ENCODE measurements at regions not wholly inside any gene's neighbourhood (a gene's known extent, or its start where the extent isn't known, plus 50 kb on each side); places are given as distances from the start of the nearest gene placed in this dataset.

GRCh38 chr2:14239605-14240004 lies 392.9 kb upstream of the LRATD1 start (continued):
- TF ChIP-seq RNF2 (IDR thresholded peaks at IDR 0.05; ENCODE audit: borderline replicate concordance, low read depth) (no peak), FOSL2 (IDR thresholded peaks at IDR 0.05) (no peak), FOSL2 (CRISPR knock-in tag; IDR thresholded peaks at IDR 0.05) (no peak)

- Histone ChIP-seq H3K27ac (no peak overlapping the region), H3K9me3 (no peaks in the 10 kb centered on the region), H3K4me3 (no peak overlapping the region), H3K4me2 (no peak overlapping the region), H3K4me1 (no peaks in the 10 kb centered on the region)
- POLR2A ChIA-PET: no interaction called here
- DNase-seq (ENCODE audit: low read depth in 1 of 2, low spot score in 1 of 2) (no peak), FAIRE-seq (no peak), ATAC-seq (no peak)
- TF ChIP-seq POLR2A (IDR thresholded peaks at IDR 0.05; ENCODE audit: low read length) (no peak), MAFK (IDR thresholded peaks at IDR 0.05; ENCODE audit: partially characterized antibody) (peak; percentile 68), MAX (IDR thresholded peaks at IDR 0.05) (no peak)
- CTCF ChIA-PET: no interaction called here
- 3% methylated on average over 5 of the region's 5 CpGs for WGBS (ENCODE audit: missing lambda C conversion rate)
Observed at GRCh38 chr2:14240868-14241267, 391.6 kb upstream of the LRATD1 start.

DNA sequence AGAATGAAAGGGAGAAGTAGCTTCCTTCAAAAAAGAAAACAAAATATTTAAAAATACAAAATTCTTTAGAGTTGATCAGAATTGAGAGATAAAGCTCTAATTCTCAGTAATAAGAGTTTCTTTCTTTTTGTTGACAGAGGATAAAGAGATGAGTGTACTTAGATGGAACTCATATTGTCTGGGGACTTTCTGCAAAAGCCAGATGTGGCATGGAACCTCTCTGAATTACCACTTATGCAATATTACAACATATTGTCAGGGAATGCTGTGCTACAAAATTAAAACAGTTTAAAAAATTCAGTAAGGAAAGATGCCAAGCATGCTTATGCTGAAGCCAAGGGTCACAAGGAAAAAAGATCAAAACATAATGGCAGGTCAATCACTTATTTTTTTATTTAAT lies 386.6 kb upstream of the LRATD1 start:
- H3K4me1 ChIP-seq: no peaks in the 10 kb centered on the region
- ATAC-seq (no peak), DNase-seq (ENCODE audit: low read depth in 1 of 2, low spot score in 1 of 2) (no peak), FAIRE-seq (no peak)
- CTCF ChIA-PET: no interaction called here
- no peaks in the 10 kb centered on the region for H3K9me3 ChIP-seq
- POLR2A ChIA-PET: no interaction called here
- H3K4me2 ChIP-seq: no peak overlapping the region
- no peak overlapping the region for H3K4me3 ChIP-seq
- no peak overlapping the region for H3K27ac ChIP-seq
- TF ChIP-seq EP300 (IDR thresholded peaks at IDR 0.05) (no peak), ZFP36 (IDR thresholded peaks at IDR 0.05; ENCODE audit: borderline replicate concordance, partially characterized antibody) (no peak), HOXB5 (CRISPR knock-in tag; IDR thresholded peaks at IDR 0.05) (no peak), HOXB13 (CRISPR knock-in tag; IDR thresholded peaks at IDR 0.05; ENCODE audit: low read depth) (no peak), SREBF2 (IDR thresholded peaks at IDR 0.05) (no peak), FOXS1 (CRISPR knock-in tag; IDR thresholded peaks at IDR 0.05) (no peak), ESRRA (IDR thresholded peaks at IDR 0.05; ENCODE audit: borderline replicate concordance, low read length) (no peak), TFCP2L1 (CRISPR knock-in tag; IDR thresholded peaks at IDR 0.05) (no peak)

- ChIA-PET POLR2A (no interaction called here), CTCF (no interaction called here)
- Histone ChIP-seq H3K4me2 (no peak overlapping the region), H3K4me1 (no peaks in the 10 kb centered on the region), H3K9me3 (peaks cover 7% of the 10 kb centered on the region; the same call in 1 of the 3 replicates), H3K27ac (no peak overlapping the region), H3K4me3 (no peak overlapping the region)
- DNase-seq (ENCODE audit: low read depth in 1 of 2, low spot score in 1 of 2) (peak in 1 of 2 experiments; percentile 9), ATAC-seq (peak in 1 of 2 experiments; percentile 40; a peak in 2 of 6 replicates), FAIRE-seq (no peak)
- TF ChIP-seq HOXB5 (CRISPR knock-in tag; IDR thresholded peaks at IDR 0.05): no peak
- TF ChIP-seq HEYL (CRISPR knock-in tag; IDR thresholded peaks at IDR 0.05): no peak
- no peak for TF ChIP-seq FOSL2 (IDR thresholded peaks at IDR 0.05)
- no peak for TF ChIP-seq FOSL2 (CRISPR knock-in tag; IDR thresholded peaks at IDR 0.05)
- no peak for TF ChIP-seq TFCP2L1 (CRISPR knock-in tag; IDR thresholded peaks at IDR 0.05)
- TF ChIP-seq RCOR1 (IDR thresholded peaks at IDR 0.05; ENCODE audit: low read depth, low read length): no peak
- TF ChIP-seq, protein P1, sequence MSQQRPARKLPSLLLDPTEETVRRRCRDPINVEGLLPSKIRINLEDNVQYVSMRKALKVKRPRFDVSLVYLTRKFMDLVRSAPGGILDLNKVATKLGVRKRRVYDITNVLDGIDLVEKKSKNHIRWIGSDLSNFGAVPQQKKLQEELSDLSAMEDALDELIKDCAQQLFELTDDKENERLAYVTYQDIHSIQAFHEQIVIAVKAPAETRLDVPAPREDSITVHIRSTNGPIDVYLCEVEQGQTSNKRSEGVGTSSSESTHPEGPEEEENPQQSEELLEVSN (IDR thresholded peaks at IDR 0.05; ENCODE audit: borderline replicate concordance, low read depth): no peak
- TF ChIP-seq BCL3 (IDR thresholded peaks at IDR 0.05): no peak
- TF ChIP-seq KDM1A (IDR thresholded peaks at IDR 0.05; ENCODE audit: low read depth): no peak
- no peak for TF ChIP-seq NFE2L2 (conservative IDR thresholded peaks at IDR 0.05; ENCODE audit: low read length)
- no peak for TF ChIP-seq EHMT2 (IDR thresholded peaks at IDR 0.05; ENCODE audit: low read depth)
- TF ChIP-seq ZSCAN20 (CRISPR knock-in tag; IDR thresholded peaks at IDR 0.05): no peak
- TF ChIP-seq HDAC2 (IDR thresholded peaks at IDR 0.05): no peak
- TF ChIP-seq PBX3 (IDR thresholded peaks at IDR 0.05): no peak
- 44% methylated on average over 10 of the region's 18 CpGs for WGBS (ENCODE audit: missing lambda C conversion rate)
Observed at GRCh38 chr2:14255135-14255820, 377.2 kb upstream of the LRATD1 start.

Data from A549 (cell line).